Daoy (cell line): ENCODE measurements at regions not wholly inside any gene's neighbourhood (a gene's known extent, or its start where the extent isn't known, plus 50 kb on each side); places are given as distances from the start of the nearest gene placed in this dataset.
"Not testable (repeated sequence)": the region's sequence is repeated elsewhere in the genome, so short reads cannot be mapped to it uniquely, and the experiment has no call there.

Experiments used
- DNase-seq: peaks from one replicate; pipeline ENCODE4 v3.0.0-alpha.2; 2015; ENCODE audit warnings: low read depth

GRCh38 chr2:82326180-82326767 lies 2021.7 kb upstream of the LRRTM1 start:
- DNase-seq: not testable (repeated sequence)

GRCh38 chr2:82320296-82320695 lies 2015.7 kb upstream of the LRRTM1 start:
- no peak for DNase-seq

GRCh38 chr2:82317012-82317411 lies 2012.5 kb upstream of the LRRTM1 start:
- no peak for DNase-seq

- DNase-seq: no peak
These were observed 2012.0 kb upstream of the LRRTM1 start for GRCh38 chr2:82316586-82316985.

GRCh38 chr2:82314836-82315472 lies 2010.4 kb upstream of the LRRTM1 start:
- no peak for DNase-seq

GRCh38 chr2:82307511-82307910 lies 2003.0 kb upstream of the LRRTM1 start:
- no peak for DNase-seq

- DNase-seq: no peak
These were observed 1997.0 kb upstream of the LRRTM1 start for GRCh38 chr2:82301506-82301905.

GRCh38 chr2:82289446-82289845 lies 1984.9 kb upstream of the LRRTM1 start:
- DNase-seq: no peak

- DNase-seq: no peak
These were observed 1978.5 kb upstream of the LRRTM1 start for GRCh38 chr2:82283075-82283474.

- DNase-seq: no peak
These were observed 1977.7 kb upstream of the LRRTM1 start for GRCh38 chr2:82282111-82282882.

GRCh38 chr2:82279367-82279766 lies 1974.8 kb upstream of the LRRTM1 start:
- no peak for DNase-seq

- no peak for DNase-seq
These were observed 1973.9 kb upstream of the LRRTM1 start for GRCh38 chr2:82278416-82278815.

GRCh38 chr2:82275599-82275998 lies 1971.0 kb upstream of the LRRTM1 start:
- no peak for DNase-seq

- DNase-seq: no peak
These were observed 1963.9 kb upstream of the LRRTM1 start for GRCh38 chr2:82268446-82268845.

- no peak for DNase-seq
These were observed 1956.0 kb upstream of the LRRTM1 start for GRCh38 chr2:82260521-82260920.

GRCh38 chr2:82259551-82259950 lies 1955.0 kb upstream of the LRRTM1 start:
- DNase-seq: no peak

- no peak for DNase-seq
These were observed 1953.4 kb upstream of the LRRTM1 start for GRCh38 chr2:82257796-82258555.

- no peak for DNase-seq
These were observed 1952.6 kb upstream of the LRRTM1 start for GRCh38 chr2:82256983-82257632.

GRCh38 chr2:82256288-82256687 lies 1951.7 kb upstream of the LRRTM1 start:
- no peak for DNase-seq

GRCh38 chr2:82254728-82255127 lies 1950.2 kb upstream of the LRRTM1 start:
- no peak for DNase-seq

- no peak for DNase-seq
These were observed 1941.7 kb upstream of the LRRTM1 start for GRCh38 chr2:82246220-82246775.

GRCh38 chr2:82239176-82239575 lies 1934.6 kb upstream of the LRRTM1 start:
- no peak for DNase-seq
